ENCODE measurements at regions not wholly inside any gene's neighbourhood (a gene's known extent, or its start where the extent isn't known, plus 50 kb on each side); places are given as distances from the start of the nearest gene placed in this dataset.

DNA sequence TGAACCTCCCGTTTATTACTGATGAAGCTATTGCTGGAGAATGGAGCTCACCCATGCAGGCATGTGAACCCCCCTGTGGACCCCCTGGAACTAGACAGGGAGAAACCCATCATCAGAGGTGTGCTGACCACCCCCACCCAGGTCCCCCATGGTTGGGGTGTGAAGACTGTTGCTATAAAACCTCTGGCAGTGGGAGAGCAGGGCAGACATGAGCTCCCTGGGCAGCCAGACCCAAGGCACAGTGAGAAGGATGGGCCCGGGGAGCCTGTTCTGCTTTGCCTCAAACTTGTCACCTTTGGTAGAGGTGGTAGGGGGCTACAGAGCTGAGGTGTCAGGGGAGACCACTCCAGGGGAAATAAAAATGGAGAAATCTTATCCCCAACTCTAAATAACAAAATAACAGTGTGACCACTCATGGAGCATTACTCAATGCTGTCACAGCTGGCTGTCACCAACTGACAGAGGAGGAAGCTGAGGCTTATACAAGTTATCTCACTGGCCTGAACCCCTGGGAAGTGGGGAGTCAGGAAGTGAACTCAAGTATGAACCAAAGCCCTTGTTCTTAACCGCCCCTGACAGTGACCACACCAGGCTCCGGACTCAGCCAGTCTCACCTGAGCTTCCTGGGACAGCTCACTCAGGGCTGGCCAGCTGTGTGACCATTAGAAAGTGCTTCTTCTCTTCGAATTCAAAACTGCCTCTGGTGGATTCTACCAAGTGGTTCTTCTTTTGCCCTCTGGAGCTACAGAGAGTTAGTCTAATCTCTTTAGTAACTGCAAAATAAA lies 698.8 kb downstream of the MATN1 start:
- no peaks in the 10 kb centered on the region for H3K36me3 ChIP-seq (ENCODE audit: control insufficient read depth, insufficient read depth, low read length)
- H3K27ac ChIP-seq (ENCODE audit: low read depth, low read length, severe bottlenecking) = no peak overlapping the region
- no peaks in the 10 kb centered on the region for H3K9me3 ChIP-seq (ENCODE audit: control insufficient read depth, low read length)
- 83 to 88% methylated on average over 4 of the region's 5 CpGs for WGBS, 2 experiments (ENCODE audit: insufficient coverage in 2 of 2)
- no peaks in the 10 kb centered on the region for H3K4me1 ChIP-seq (ENCODE audit: control insufficient read depth, insufficient read depth, low read length, poor library complexity, severe bottlenecking)
- no peak overlapping the region for H3K4me3 ChIP-seq (ENCODE audit: extremely low read depth, insufficient read depth, low read length, poor library complexity, severe bottlenecking)

DNA sequence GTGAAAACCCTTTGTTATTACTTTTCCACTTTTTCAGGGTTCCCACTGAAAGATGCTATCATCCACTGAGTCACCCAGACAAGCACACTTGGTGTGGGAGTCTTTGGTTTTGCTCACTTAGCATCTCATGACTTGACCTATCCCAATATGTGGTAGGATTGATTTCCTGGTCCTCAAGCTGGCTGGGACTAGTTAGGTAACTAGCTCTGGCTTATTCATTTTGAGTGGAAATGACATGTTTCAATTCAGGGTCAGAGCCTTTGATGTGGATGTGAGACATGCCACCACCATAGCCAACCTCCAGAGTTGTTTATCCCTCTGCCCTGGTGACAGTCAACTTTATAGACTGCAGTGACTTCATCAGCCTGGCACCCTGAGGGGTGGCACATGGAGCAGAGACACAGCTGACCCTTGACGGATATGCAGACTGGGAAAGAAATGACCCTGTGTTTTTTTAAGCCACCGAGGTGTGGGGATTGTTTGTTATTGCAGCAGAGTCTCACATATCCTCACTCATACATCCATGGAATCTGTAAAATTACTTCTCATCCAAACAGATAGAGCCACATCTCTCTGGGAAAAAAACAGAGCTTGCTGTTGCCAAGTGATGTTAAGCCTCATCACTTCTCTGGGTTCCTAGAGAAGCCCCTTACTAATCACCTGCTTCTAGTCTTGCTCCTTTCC lies 699.9 kb downstream of the MATN1 start:
- Histone ChIP-seq H3K4me1 (ENCODE audit: control insufficient read depth, insufficient read depth, low read length, poor library complexity, severe bottlenecking) (no peaks in the 10 kb centered on the region), H3K36me3 (ENCODE audit: control insufficient read depth, insufficient read depth, low read length) (no peaks in the 10 kb centered on the region), H3K4me3 (ENCODE audit: extremely low read depth, insufficient read depth, low read length, poor library complexity, severe bottlenecking) (no peak overlapping the region), H3K27ac (ENCODE audit: low read depth, low read length, severe bottlenecking) (no peak overlapping the region), H3K9me3 (ENCODE audit: control insufficient read depth, low read length) (peaks cover 4% of the 10 kb centered on the region)
- WGBS, 2 experiments (ENCODE audit: insufficient coverage in 2 of 2) = no CpG with 5 or more reads among the region's 2 CpGs

DNA sequence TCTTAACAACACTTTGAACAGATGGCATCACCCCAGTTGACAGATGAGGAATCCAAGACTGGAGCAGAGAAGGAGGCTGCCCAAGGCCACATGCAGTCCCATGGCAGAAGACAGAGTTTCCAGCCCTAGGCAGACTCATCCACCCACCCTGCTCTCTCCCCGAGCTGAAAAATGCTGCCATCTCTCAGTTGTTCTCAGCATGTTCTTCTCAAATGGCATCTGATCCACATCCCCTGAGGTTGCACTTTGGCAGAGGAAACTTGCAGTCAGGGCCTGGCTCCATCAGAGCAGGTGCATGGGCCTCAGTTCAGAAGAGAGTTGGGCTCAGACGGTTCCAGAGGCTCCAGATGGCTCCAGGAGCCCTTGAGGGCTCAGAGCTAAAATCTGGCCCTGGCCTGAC lies 709.4 kb downstream of the MATN1 start:
- Histone ChIP-seq H3K9me3 (ENCODE audit: control insufficient read depth, low read length) (peaks cover 26% of the 10 kb centered on the region), H3K4me1 (ENCODE audit: control insufficient read depth, insufficient read depth, low read length, poor library complexity, severe bottlenecking) (peaks cover 10% of the 10 kb centered on the region), H3K36me3 (ENCODE audit: control insufficient read depth, insufficient read depth, low read length) (no peaks in the 10 kb centered on the region), H3K27ac (ENCODE audit: low read depth, low read length, severe bottlenecking) (no peak overlapping the region), H3K4me3 (ENCODE audit: extremely low read depth, insufficient read depth, low read length, poor library complexity, severe bottlenecking) (no peak overlapping the region)
- 25 to 83% methylated on average over 1 to 2 of the region's 2 CpGs for WGBS, 2 experiments (ENCODE audit: insufficient coverage in 2 of 2)

DNA sequence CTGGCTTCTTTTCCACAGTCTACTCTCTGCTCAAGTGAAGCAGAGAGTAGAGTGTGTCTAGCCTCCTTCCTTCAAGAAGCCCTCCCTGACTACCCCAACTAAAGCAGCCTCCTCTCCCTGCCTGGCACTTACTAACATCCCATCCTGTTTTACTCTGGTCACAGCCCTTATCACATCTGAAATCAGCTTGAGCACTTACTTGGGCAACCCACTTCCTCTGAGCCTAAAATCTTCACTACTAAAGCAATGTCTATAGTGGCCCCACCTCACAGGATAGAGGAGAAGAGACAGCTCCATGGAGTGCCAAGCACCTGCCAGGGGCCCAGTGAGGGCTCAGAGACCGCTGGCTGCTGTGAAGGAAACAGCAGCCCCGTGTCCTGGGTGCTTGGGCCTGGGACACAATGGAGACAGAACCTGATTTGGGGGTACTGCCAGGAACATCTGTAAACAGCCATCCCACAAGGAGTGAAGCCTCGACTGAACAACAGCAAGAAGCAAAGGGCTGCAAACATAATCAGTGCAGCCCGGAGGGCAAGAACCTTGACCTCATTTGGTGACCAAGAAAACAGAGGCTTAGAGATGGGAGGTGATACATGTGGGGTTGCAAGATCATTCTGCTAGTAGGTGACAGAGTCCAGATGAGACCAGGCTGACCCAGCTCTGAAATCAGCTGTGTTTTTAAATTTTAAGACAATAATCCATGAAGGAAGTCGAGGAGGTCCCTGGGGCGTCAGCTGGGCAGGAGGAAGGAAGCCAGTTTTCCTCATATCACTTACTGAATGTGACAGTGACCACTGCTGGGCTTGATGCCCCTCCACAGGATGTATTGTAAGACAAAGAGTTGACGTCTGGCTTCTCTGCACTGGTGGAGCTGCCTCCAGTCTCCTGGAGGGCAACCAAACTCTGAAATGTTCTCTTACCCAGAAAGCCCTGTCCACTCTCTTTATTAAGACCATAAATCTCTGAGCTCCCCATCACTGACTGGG lies 710.6 kb downstream of the MATN1 start:
- Histone ChIP-seq H3K36me3 (ENCODE audit: control insufficient read depth, insufficient read depth, low read length) (no peaks in the 10 kb centered on the region), H3K27ac (ENCODE audit: low read depth, low read length, severe bottlenecking) (peak overlapping the region; percentile 45), H3K4me3 (ENCODE audit: extremely low read depth, insufficient read depth, low read length, poor library complexity, severe bottlenecking) (no peak overlapping the region), H3K4me1 (ENCODE audit: control insufficient read depth, insufficient read depth, low read length, poor library complexity, severe bottlenecking) (peaks cover 17% of the 10 kb centered on the region), H3K9me3 (ENCODE audit: control insufficient read depth, low read length) (peaks cover 14% of the 10 kb centered on the region)
- whole genome bisulfite sequencing, 2 experiments (ENCODE audit: insufficient coverage in 2 of 2) = 83 to 92% methylated on average over 4 to 7 of the region's 7 CpGs

DNA sequence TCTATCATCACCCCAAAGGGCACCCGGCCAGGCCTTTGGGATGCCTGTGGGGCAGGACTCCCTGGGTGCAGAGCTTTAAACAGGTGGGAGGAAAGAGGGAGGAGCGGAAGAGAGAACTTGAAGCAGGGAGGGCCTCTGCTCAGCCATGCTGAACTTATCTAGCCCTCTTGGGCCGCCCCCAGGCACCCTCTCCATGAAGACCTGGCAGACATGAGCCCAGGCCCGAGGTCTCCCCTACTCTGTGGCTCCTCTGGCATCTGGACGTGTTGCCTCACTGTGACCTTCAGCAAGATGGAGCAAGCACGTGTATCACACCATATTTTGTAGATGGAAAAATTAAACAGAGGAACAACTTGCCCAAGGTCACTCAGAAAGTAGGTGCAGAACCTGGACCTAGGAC lies 711.4 kb downstream of the MATN1 start:
- 83 to 100% methylated on average over 4 to 5 of the region's 6 CpGs for WGBS, 2 experiments (ENCODE audit: insufficient coverage in 2 of 2)
- peaks cover 9% of the 10 kb centered on the region for H3K9me3 ChIP-seq (ENCODE audit: control insufficient read depth, low read length)
- no peak overlapping the region for H3K27ac ChIP-seq (ENCODE audit: low read depth, low read length, severe bottlenecking)
- no peak overlapping the region for H3K4me3 ChIP-seq (ENCODE audit: extremely low read depth, insufficient read depth, low read length, poor library complexity, severe bottlenecking)
- no peaks in the 10 kb centered on the region for H3K36me3 ChIP-seq (ENCODE audit: control insufficient read depth, insufficient read depth, low read length)
- peaks cover 17% of the 10 kb centered on the region for H3K4me1 ChIP-seq (ENCODE audit: control insufficient read depth, insufficient read depth, low read length, poor library complexity, severe bottlenecking)

DNA sequence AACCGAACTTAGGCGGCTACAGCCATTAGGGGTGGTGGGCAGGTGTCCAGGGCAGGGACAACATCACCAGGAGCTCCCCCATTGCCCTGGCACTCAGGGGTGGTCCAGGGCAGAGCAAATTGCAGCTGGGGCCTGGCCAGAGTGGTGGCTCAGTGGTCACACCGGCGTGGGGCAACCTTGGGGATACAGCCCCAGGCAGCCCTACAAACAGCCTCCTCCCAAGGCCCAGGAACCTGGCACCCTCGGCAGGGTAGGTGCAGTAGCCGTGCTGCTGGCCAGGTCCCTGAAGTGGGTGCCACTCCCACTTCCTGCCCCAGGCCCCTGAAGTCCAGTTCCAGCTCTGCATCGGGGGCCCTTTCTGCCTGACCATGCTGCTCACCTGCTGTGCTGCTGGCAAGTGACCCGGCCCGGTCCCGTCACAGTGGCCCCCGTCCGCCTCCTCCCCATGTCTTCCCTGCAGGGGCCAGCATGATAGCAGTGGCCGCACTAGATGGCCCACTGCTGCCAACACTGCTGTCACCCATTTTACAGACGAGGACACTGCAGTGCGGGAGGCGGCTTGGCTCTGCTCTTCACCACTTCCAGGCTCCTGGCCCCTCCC lies 712.8 kb downstream of the MATN1 start:
- Histone ChIP-seq H3K36me3 (ENCODE audit: control insufficient read depth, insufficient read depth, low read length) (no peaks in the 10 kb centered on the region), H3K27ac (ENCODE audit: low read depth, low read length, severe bottlenecking) (no peak overlapping the region), H3K4me3 (ENCODE audit: extremely low read depth, insufficient read depth, low read length, poor library complexity, severe bottlenecking) (no peak overlapping the region), H3K4me1 (ENCODE audit: control insufficient read depth, insufficient read depth, low read length, poor library complexity, severe bottlenecking) (peaks cover 17% of the 10 kb centered on the region), H3K9me3 (ENCODE audit: control insufficient read depth, low read length) (peaks cover 9% of the 10 kb centered on the region)
- 78 to 81% methylated on average over 13 to 14 of the region's 16 CpGs for WGBS, 2 experiments (ENCODE audit: insufficient coverage in 2 of 2)

DNA sequence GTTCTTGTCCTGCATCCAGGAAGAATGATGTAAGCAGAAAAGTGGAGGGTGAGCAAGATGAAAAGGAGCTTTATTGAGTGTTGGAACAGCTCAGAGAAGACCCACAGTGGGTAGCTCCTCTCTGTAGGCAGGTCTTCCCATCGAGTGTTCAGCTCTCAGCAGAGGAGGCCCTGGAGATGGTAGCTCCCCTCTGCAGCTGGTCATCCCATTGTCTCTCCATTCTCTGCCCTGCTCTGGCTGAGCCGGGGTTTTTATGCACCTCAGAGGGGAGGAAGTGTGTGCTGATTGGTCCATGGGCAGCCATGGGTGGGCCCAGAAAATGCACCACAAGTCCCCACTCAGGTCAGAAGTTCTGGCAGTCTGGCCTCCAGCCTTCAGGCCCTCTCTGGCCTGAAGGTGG lies 713.7 kb downstream of the MATN1 start:
- Histone ChIP-seq H3K4me1 (ENCODE audit: control insufficient read depth, insufficient read depth, low read length, poor library complexity, severe bottlenecking) (peaks cover 17% of the 10 kb centered on the region), H3K4me3 (ENCODE audit: extremely low read depth, insufficient read depth, low read length, poor library complexity, severe bottlenecking) (no peak overlapping the region), H3K9me3 (ENCODE audit: control insufficient read depth, low read length) (peaks cover 9% of the 10 kb centered on the region), H3K27ac (ENCODE audit: low read depth, low read length, severe bottlenecking) (no peak overlapping the region), H3K36me3 (ENCODE audit: control insufficient read depth, insufficient read depth, low read length) (no peaks in the 10 kb centered on the region)
- 44 to 100% methylated on average over 1 to 2 of the region's 2 CpGs for WGBS, 2 experiments (ENCODE audit: insufficient coverage in 2 of 2)

DNA sequence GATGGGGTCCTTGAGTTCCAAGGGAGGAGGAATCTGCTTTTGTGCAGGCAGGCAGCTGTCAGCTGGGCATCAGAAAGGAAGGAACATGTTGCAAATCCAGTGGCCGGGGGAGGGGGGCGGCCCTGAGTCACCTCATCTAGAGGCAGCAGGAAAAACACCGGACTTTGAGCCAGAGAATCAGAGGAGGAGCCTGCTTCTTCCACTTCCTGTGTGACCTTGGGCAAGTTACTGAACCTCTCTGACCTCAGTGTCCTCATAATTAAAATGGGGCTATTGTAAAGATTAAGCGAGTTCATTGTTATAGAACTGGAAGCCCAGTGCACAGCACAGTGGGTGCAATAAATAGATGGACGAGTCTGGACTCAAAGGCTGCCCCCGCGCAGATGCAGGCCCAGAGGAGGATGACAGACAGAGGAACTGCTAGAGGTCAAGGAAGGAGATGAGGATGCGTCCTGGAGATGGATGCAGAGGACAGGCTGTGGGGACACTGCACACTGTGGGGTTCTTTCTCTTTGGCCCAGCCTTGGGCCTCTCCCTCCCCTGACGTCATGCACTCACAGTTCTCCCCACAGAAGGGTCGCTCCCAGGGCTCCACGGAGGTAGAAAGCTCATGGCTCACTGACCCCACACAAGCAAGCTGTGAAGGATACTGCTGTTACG lies 714.3 kb downstream of the MATN1 start:
- Histone ChIP-seq H3K4me1 (ENCODE audit: control insufficient read depth, insufficient read depth, low read length, poor library complexity, severe bottlenecking) (peaks cover 17% of the 10 kb centered on the region), H3K27ac (ENCODE audit: low read depth, low read length, severe bottlenecking) (no peak overlapping the region), H3K4me3 (ENCODE audit: extremely low read depth, insufficient read depth, low read length, poor library complexity, severe bottlenecking) (no peak overlapping the region), H3K9me3 (ENCODE audit: control insufficient read depth, low read length) (peaks cover 9% of the 10 kb centered on the region), H3K36me3 (ENCODE audit: control insufficient read depth, insufficient read depth, low read length) (no peaks in the 10 kb centered on the region)
- WGBS, 2 experiments (ENCODE audit: insufficient coverage in 2 of 2) = 83 to 85% methylated on average over 11 to 12 of the region's 12 CpGs

DNA sequence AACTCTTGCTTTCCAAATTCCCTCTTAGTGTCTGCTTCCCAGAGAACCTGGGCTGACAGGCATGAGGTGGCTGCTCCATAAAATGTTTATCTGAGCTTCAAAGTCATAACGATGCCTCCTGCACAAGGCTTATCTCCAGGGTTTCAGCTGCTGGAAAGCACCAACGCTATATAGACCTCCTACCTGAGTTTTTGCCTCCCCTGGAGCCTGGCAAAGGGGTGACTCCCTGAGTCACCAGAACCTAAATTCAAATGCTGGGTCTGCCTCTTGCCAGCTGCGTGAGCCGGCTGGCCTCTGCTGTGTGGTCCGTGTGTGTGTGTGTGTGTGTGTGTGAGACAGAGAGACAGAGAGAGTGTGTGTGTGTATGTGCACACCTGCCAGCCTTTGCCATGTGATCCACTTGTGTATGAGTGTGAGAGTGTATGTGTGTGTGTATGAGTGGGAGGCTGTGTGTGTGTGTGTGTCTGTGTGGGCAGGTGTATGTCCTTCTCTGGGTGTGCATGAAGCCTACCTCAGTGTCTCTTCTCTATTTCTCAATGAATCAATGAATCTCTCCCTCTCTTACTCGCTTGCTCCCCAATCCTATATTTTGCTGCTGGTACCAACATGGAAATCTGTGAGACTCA lies 714.9 kb downstream of the MATN1 start:
- H3K9me3 ChIP-seq (ENCODE audit: control insufficient read depth, low read length) = peaks cover 9% of the 10 kb centered on the region
- H3K4me3 ChIP-seq (ENCODE audit: extremely low read depth, insufficient read depth, low read length, poor library complexity, severe bottlenecking) = no peak overlapping the region
- WGBS, 2 experiments (ENCODE audit: insufficient coverage in 2 of 2) = 79 to 83% methylated on average over 2 to 3 of the region's 6 CpGs
- peaks cover 17% of the 10 kb centered on the region for H3K4me1 ChIP-seq (ENCODE audit: control insufficient read depth, insufficient read depth, low read length, poor library complexity, severe bottlenecking)
- no peak overlapping the region for H3K27ac ChIP-seq (ENCODE audit: low read depth, low read length, severe bottlenecking)
- H3K36me3 ChIP-seq (ENCODE audit: control insufficient read depth, insufficient read depth, low read length) = no peaks in the 10 kb centered on the region

Measured in mesodermal cell (in vitro differentiated cells).